NB4 (cell line): ENCODE measurements at regions not wholly inside any gene's neighbourhood (a gene's known extent, or its start where the extent isn't known, plus 50 kb on each side); places are given as distances from the start of the nearest gene placed in this dataset.

Experiments
- CTCF ChIP-seq: IDR thresholded peaks from one replicate; pipeline ENCODE4 v1.5.1; 2012; ENCODE audit warnings: low read depth, low read length
- POLR2A ChIP-seq: IDR thresholded peaks from 2 replicates; pipeline ENCODE4 v1.6.1; 2011; ENCODE audit warnings: mild to moderate bottlenecking; ENCODE audit not compliant: insufficient read length; ENCODE audit errors: extremely low read depth

DNA sequence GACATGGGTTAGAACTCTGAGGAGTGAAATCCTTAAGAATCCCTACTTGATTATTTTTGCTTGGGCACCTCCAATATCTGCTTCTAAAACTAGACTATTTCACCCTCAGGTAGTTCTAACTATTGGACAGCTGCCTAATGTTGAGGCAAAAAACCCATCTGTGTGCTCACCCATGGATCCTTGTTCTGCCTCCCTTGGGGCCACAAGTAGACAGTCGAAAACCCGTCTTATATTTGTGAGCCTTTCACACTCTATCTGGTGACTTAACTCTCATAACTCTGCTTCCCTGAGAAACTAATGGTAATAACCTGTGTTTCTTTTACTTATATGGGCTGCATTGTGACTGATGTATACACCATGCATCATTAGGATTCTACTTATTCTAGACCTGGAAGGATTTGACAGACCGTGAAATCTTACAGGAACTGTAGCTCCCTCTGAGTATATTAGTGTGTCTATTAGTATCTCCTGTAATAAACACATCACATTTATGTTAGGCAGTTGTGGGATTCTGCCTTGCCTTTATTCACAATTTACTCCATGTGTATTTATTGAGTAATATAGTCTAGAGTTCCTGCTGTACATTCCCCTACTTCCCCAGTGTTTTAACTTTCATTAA, 94.6 kb upstream of the SGCD start:
- TF ChIP-seq CTCF (no peak), POLR2A (no peak)
